ENCODE measurements at regions not wholly inside any gene's neighbourhood (a gene's known extent, or its start where the extent isn't known, plus 50 kb on each side); places are given as distances from the start of the nearest gene placed in this dataset.

- H3K9me3 ChIP-seq (ENCODE audit: low read length): no peaks in the 10 kb centered on the region
- H4K20me1 ChIP-seq (ENCODE audit: insufficient read depth, low read length): no peaks in the 10 kb centered on the region
- no peaks in the 10 kb centered on the region for H3K9me2 ChIP-seq (ENCODE audit: low read depth, low read length)
- no peak overlapping the region for H3K4me3 ChIP-seq (ENCODE audit: low read depth, low read length, poor library complexity, severe bottlenecking)
- TF ChIP-seq CTCF (IDR thresholded peaks at IDR 0.05; ENCODE audit: low read length) (no peak), EZH2 (IDR thresholded peaks at IDR 0.05; ENCODE audit: borderline replicate concordance, low read length) (no peak)
- H3K4me1 ChIP-seq (ENCODE audit: insufficient read depth, low read length, severe bottlenecking): no peaks in the 10 kb centered on the region
- no peaks in the 10 kb centered on the region for H3K79me2 ChIP-seq (ENCODE audit: insufficient read depth, low read length)
- H3K4me2 ChIP-seq (ENCODE audit: low read length): no peak overlapping the region
- no peak overlapping the region for H3K27ac ChIP-seq (ENCODE audit: low read depth, low read length, poor library complexity, severe bottlenecking)
- no peaks in the 10 kb centered on the region for H3K27me3 ChIP-seq (ENCODE audit: insufficient read depth, low read length)
- no peaks in the 10 kb centered on the region for H3F3A ChIP-seq (ENCODE audit: insufficient read depth, low read length)
- H3K9ac ChIP-seq (ENCODE audit: low read length): no peak overlapping the region
- H2AFZ ChIP-seq (ENCODE audit: low read length): no peak overlapping the region
- no peaks in the 10 kb centered on the region for H3K36me3 ChIP-seq (ENCODE audit: insufficient read depth, low read length)
These were observed 665.4 kb downstream of the MAT2B start for GRCh38 chr5:164170814-164171213.

DNA sequence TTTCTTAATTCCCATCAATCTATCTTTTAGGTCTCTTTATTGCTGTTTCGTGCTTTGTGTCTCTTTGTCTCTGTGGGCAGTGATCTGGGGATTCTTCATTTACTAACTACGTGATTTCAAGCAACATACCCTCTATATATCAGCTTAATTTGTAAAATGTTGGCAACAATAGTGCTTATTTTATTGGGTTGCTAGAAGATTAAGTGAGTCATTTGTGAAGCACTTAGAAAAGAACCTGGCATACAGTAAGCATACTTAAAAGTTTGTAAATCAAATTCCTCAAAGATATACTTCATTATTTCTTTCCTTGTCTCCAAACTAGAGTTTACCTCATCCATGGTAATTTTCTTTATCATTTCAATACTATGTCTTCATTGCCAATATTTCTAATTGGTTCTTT is 669.7 kb downstream of the MAT2B start:
- no peak overlapping the region for H3K9ac ChIP-seq (ENCODE audit: low read length)
- H3F3A ChIP-seq (ENCODE audit: insufficient read depth, low read length): no peaks in the 10 kb centered on the region
- H3K27ac ChIP-seq (ENCODE audit: low read depth, low read length, poor library complexity, severe bottlenecking): no peak overlapping the region
- no peaks in the 10 kb centered on the region for H3K79me2 ChIP-seq (ENCODE audit: insufficient read depth, low read length)
- no peaks in the 10 kb centered on the region for H3K36me3 ChIP-seq (ENCODE audit: insufficient read depth, low read length)
- no peak overlapping the region for H3K4me2 ChIP-seq (ENCODE audit: low read length)
- no peak overlapping the region for H2AFZ ChIP-seq (ENCODE audit: low read length)
- H3K9me2 ChIP-seq (ENCODE audit: low read depth, low read length): no peaks in the 10 kb centered on the region
- no peak overlapping the region for H3K4me3 ChIP-seq (ENCODE audit: low read depth, low read length, poor library complexity, severe bottlenecking)
- TF ChIP-seq EZH2 (IDR thresholded peaks at IDR 0.05; ENCODE audit: borderline replicate concordance, low read length) (no peak), CTCF (IDR thresholded peaks at IDR 0.05; ENCODE audit: low read length) (no peak)
- H3K9me3 ChIP-seq (ENCODE audit: low read length): no peaks in the 10 kb centered on the region
- no peaks in the 10 kb centered on the region for H3K4me1 ChIP-seq (ENCODE audit: insufficient read depth, low read length, severe bottlenecking)
- no peaks in the 10 kb centered on the region for H4K20me1 ChIP-seq (ENCODE audit: insufficient read depth, low read length)
- H3K27me3 ChIP-seq (ENCODE audit: insufficient read depth, low read length): no peaks in the 10 kb centered on the region

DNA sequence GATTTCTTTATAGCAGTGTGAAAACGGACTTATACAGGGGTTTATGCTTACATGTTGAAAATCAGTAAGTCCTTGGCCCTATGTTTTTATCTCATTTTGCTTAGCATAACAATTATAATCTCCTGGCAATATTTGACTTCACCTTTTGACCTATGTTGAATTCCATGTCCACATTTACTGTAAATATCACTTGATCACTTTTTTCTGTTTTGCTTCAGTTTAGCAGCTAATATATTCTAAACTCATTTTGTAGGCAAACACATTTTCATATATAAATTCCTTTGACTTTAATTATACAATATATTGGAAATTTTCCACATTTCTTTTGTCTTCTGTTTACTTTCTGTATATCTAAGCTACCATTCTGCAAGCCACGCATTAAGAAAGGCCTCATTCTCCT is 674.0 kb downstream of the MAT2B start:
- no peaks in the 10 kb centered on the region for H4K20me1 ChIP-seq (ENCODE audit: insufficient read depth, low read length)
- H3K27ac ChIP-seq (ENCODE audit: low read depth, low read length, poor library complexity, severe bottlenecking): no peak overlapping the region
- no peaks in the 10 kb centered on the region for H3K9me2 ChIP-seq (ENCODE audit: low read depth, low read length)
- H3K4me3 ChIP-seq (ENCODE audit: low read depth, low read length, poor library complexity, severe bottlenecking): no peak overlapping the region
- no peak overlapping the region for H3K4me2 ChIP-seq (ENCODE audit: low read length)
- no peaks in the 10 kb centered on the region for H3K9me3 ChIP-seq (ENCODE audit: low read length)
- H3K9ac ChIP-seq (ENCODE audit: low read length): no peak overlapping the region
- no peaks in the 10 kb centered on the region for H3K36me3 ChIP-seq (ENCODE audit: insufficient read depth, low read length)
- no peaks in the 10 kb centered on the region for H3K4me1 ChIP-seq (ENCODE audit: insufficient read depth, low read length, severe bottlenecking)
- no peak overlapping the region for H2AFZ ChIP-seq (ENCODE audit: low read length)
- no peaks in the 10 kb centered on the region for H3F3A ChIP-seq (ENCODE audit: insufficient read depth, low read length)
- TF ChIP-seq EZH2 (IDR thresholded peaks at IDR 0.05; ENCODE audit: borderline replicate concordance, low read length): no peak
- no peaks in the 10 kb centered on the region for H3K79me2 ChIP-seq (ENCODE audit: insufficient read depth, low read length)
- no peaks in the 10 kb centered on the region for H3K27me3 ChIP-seq (ENCODE audit: insufficient read depth, low read length)

GRCh38 chr5:164181604-164182003 is 676.2 kb downstream of the MAT2B start:
- Histone ChIP-seq H4K20me1 (ENCODE audit: insufficient read depth, low read length) (no peaks in the 10 kb centered on the region), H3K4me1 (ENCODE audit: insufficient read depth, low read length, severe bottlenecking) (no peaks in the 10 kb centered on the region), H3K9me2 (ENCODE audit: low read depth, low read length) (no peaks in the 10 kb centered on the region), H3K9me3 (ENCODE audit: low read length) (no peaks in the 10 kb centered on the region), H3K4me2 (ENCODE audit: low read length) (no peak overlapping the region), H3K79me2 (ENCODE audit: insufficient read depth, low read length) (no peaks in the 10 kb centered on the region), H3K4me3 (ENCODE audit: low read depth, low read length, poor library complexity, severe bottlenecking) (no peak overlapping the region), H3K36me3 (ENCODE audit: insufficient read depth, low read length) (no peaks in the 10 kb centered on the region), H2AFZ (ENCODE audit: low read length) (no peak overlapping the region), H3F3A (ENCODE audit: insufficient read depth, low read length) (no peaks in the 10 kb centered on the region), H3K27me3 (ENCODE audit: insufficient read depth, low read length) (no peaks in the 10 kb centered on the region), H3K9ac (ENCODE audit: low read length) (no peak overlapping the region), H3K27ac (ENCODE audit: low read depth, low read length, poor library complexity, severe bottlenecking) (no peak overlapping the region)
- TF ChIP-seq CTCF (IDR thresholded peaks at IDR 0.05; ENCODE audit: low read length) (no peak), EZH2 (IDR thresholded peaks at IDR 0.05; ENCODE audit: borderline replicate concordance, low read length) (no peak)
